ENCODE measurements at regions not wholly inside any gene's neighbourhood (a gene's known extent, or its start where the extent isn't known, plus 50 kb on each side); places are given as distances from the start of the nearest gene placed in this dataset.
A peak's percentile ranks its signal among the peaks of the same experiment; 100 is the strongest.

GRCh38 chr17:5745111-5745813 lies 161.0 kb upstream of the NLRP1 start:
- H3K27me3 ChIP-seq = no peaks in the 10 kb centered on the region
- H3K27ac ChIP-seq = no peak overlapping the region
- no peaks in the 10 kb centered on the region for H3K36me3 ChIP-seq
- no peaks in the 10 kb centered on the region for H3K4me1 ChIP-seq (ENCODE audit: low read depth)
- no peaks in the 10 kb centered on the region for H3K9me3 ChIP-seq (ENCODE audit: low read depth)
- peak in 1 of 2 donors; percentile 11 for DNase-seq (ENCODE audit: low read depth in 1 of 2, low spot score in 1 of 2)
- no peak for TF ChIP-seq CTCF (IDR thresholded peaks at IDR 0.05; ENCODE audit: low read depth, low read length)
- H3K4me3 ChIP-seq = no peak overlapping the region

GRCh38 chr17:5747276-5747675 lies 163.0 kb upstream of the NLRP1 start:
- Histone ChIP-seq H3K27me3 (no peaks in the 10 kb centered on the region), H3K4me1 (ENCODE audit: low read depth) (no peaks in the 10 kb centered on the region)

GRCh38 chr17:5747964-5748363 lies 163.7 kb upstream of the NLRP1 start:
- H3K36me3 ChIP-seq = no peaks in the 10 kb centered on the region

More at GRCh38 chr17:5747276-5747675, 163.0 kb upstream of the NLRP1 start:
- H3K4me3 ChIP-seq = no peak overlapping the region
- no peak for DNase-seq (ENCODE audit: low read depth in 1 of 2, low spot score in 1 of 2)
- H3K9me3 ChIP-seq (ENCODE audit: low read depth) = no peaks in the 10 kb centered on the region
- H3K36me3 ChIP-seq = no peaks in the 10 kb centered on the region
- TF ChIP-seq CTCF (IDR thresholded peaks at IDR 0.05; ENCODE audit: low read depth, low read length) = no peak
- H3K27ac ChIP-seq = no peak overlapping the region

GRCh38 chr17:5753421-5753820 lies 169.1 kb upstream of the NLRP1 start:
- H3K36me3 ChIP-seq = no peaks in the 10 kb centered on the region
- no peak overlapping the region for H3K4me3 ChIP-seq
- no peaks in the 10 kb centered on the region for H3K27me3 ChIP-seq
- no peak overlapping the region for H3K27ac ChIP-seq
- DNase-seq (ENCODE audit: low read depth in 1 of 2, low spot score in 1 of 2) = no peak
- TF ChIP-seq CTCF (IDR thresholded peaks at IDR 0.05; ENCODE audit: low read depth, low read length) = no peak
- H3K4me1 ChIP-seq (ENCODE audit: low read depth) = no peaks in the 10 kb centered on the region
- no peaks in the 10 kb centered on the region for H3K9me3 ChIP-seq (ENCODE audit: low read depth)

More at GRCh38 chr17:5747964-5748363, 163.7 kb upstream of the NLRP1 start:
- H3K4me3 ChIP-seq = no peak overlapping the region
- H3K9me3 ChIP-seq (ENCODE audit: low read depth) = no peaks in the 10 kb centered on the region
- H3K27ac ChIP-seq = no peak overlapping the region
- TF ChIP-seq CTCF (IDR thresholded peaks at IDR 0.05; ENCODE audit: low read depth, low read length) = no peak
- H3K4me1 ChIP-seq (ENCODE audit: low read depth) = no peaks in the 10 kb centered on the region
- DNase-seq (ENCODE audit: low read depth in 1 of 2, low spot score in 1 of 2) = no peak
- H3K27me3 ChIP-seq = no peaks in the 10 kb centered on the region

- Histone ChIP-seq H3K27me3 (no peaks in the 10 kb centered on the region), H3K9me3 (ENCODE audit: low read depth) (no peaks in the 10 kb centered on the region), H3K27ac (no peak overlapping the region), H3K4me1 (ENCODE audit: low read depth) (no peaks in the 10 kb centered on the region), H3K4me3 (no peak overlapping the region), H3K36me3 (no peaks in the 10 kb centered on the region)
- TF ChIP-seq CTCF (IDR thresholded peaks at IDR 0.05; ENCODE audit: low read depth, low read length) = no peak
- no peak for DNase-seq (ENCODE audit: low read depth in 1 of 2, low spot score in 1 of 2)
Observed at GRCh38 chr17:5757314-5757907, 173.1 kb upstream of the NLRP1 start.
